MM.1S (cell line): ENCODE measurements at regions not wholly inside any gene's neighbourhood (a gene's known extent, or its start where the extent isn't known, plus 50 kb on each side); places are given as distances from the start of the nearest gene placed in this dataset.

Source experiments
- DNase-seq: peaks from one replicate; pipeline ENCODE4 v3.0.0-alpha.2; 2015
- H2AFZ ChIP-seq: fragments of 300-600 bp; sonication (generic); 2 replicates; pipeline ENCODE4 v1.6.0; 2016; ENCODE audit warnings: antibody characterized with exemption, low read length
- H3F3A ChIP-seq: fragments of 300-600 bp; sonication (generic); 2 replicates; pipeline ENCODE4 v1.6.1; 2016; ENCODE audit warnings: mild to moderate bottlenecking, antibody characterized with exemption, low read length, moderate library complexity, mixed read lengths; ENCODE audit not compliant: insufficient read depth
- H3K27ac ChIP-seq: fragments of 300-600 bp; sonication (generic); 2 replicates; pipeline ENCODE4 v1.5.1; 2016; ENCODE audit warnings: mild to moderate bottlenecking, low read length
- H3K27me3 ChIP-seq: fragments of 300-600 bp; sonication (generic); replicated peaks from 2 replicates; pipeline ENCODE4 v1.6.0; 2016; ENCODE audit warnings: low read length; ENCODE audit not compliant: insufficient read depth
- H3K36me3 ChIP-seq: fragments of 300-600 bp; sonication (generic); replicated peaks from 2 replicates; pipeline ENCODE4 v1.6.1; 2016; ENCODE audit warnings: mild to moderate bottlenecking, low read length, mixed read lengths; ENCODE audit not compliant: insufficient read depth
- H3K4me1 ChIP-seq: fragments of 300-600 bp; sonication (generic); 2 replicates; pipeline ENCODE4 v1.6.1; 2016; ENCODE audit warnings: low read length, mixed read lengths
- H3K4me2 ChIP-seq: fragments of 300-600 bp; sonication (generic); 2 replicates; pipeline ENCODE4 v1.6.0; 2016; ENCODE audit warnings: low read depth, low read length
- H3K4me3 ChIP-seq: fragments of 300-600 bp; sonication (generic); 2 replicates; pipeline ENCODE4 v1.5.1; 2016; ENCODE audit warnings: low read length, mixed read lengths
- H3K79me2 ChIP-seq: fragments of 300-600 bp; sonication (generic); 2 replicates; pipeline ENCODE4 v1.6.1; 2016; ENCODE audit warnings: mixed run types, low read length, mixed read lengths
- H3K9ac ChIP-seq: fragments of 300-600 bp; sonication (generic); 2 replicates; pipeline ENCODE4 v1.6.1; 2016; ENCODE audit warnings: low read length, mixed read lengths
- H3K9me2 ChIP-seq: fragments of 300-600 bp; sonication (generic); replicated peaks from 2 replicates; pipeline ENCODE4 v1.6.1; 2016; ENCODE audit warnings: mild to moderate bottlenecking, low read length, mixed read lengths; ENCODE audit not compliant: insufficient read depth
- H3K9me3 ChIP-seq: fragments of 300-600 bp; sonication (generic); replicated peaks from 2 replicates; pipeline ENCODE4 v1.6.1; 2016; ENCODE audit warnings: mild to moderate bottlenecking, low read length, mixed read lengths; ENCODE audit not compliant: insufficient read depth
- H4K20me1 ChIP-seq: fragments of 300-600 bp; sonication (generic); 2 replicates; pipeline ENCODE4 v1.6.1; 2016; ENCODE audit warnings: mild to moderate bottlenecking, low read length, moderate library complexity, mixed read lengths; ENCODE audit not compliant: insufficient read depth
- CTCF ChIP-seq: fragments of 300-600 bp; sonication (generic); IDR thresholded peaks from 2 replicates; pipeline ENCODE4 v1.5.1; 2016; ENCODE audit warnings: antibody characterized with exemption, low read length, mixed read lengths
- EZH2 ChIP-seq: fragments of 300-600 bp; sonication (generic); optimal IDR thresholded peaks from 2 replicates; pipeline ENCODE3; 2017; ENCODE audit warnings: low read depth, mild to moderate bottlenecking, antibody characterized with exemption, low read length, mixed read lengths
- EZH2phosphoT487 ChIP-seq: fragments of 300-600 bp; sonication (generic); IDR thresholded peaks from 2 replicates; pipeline ENCODE4 v1.6.1; 2018; ENCODE audit warnings: antibody characterized with exemption, low read length

DNA sequence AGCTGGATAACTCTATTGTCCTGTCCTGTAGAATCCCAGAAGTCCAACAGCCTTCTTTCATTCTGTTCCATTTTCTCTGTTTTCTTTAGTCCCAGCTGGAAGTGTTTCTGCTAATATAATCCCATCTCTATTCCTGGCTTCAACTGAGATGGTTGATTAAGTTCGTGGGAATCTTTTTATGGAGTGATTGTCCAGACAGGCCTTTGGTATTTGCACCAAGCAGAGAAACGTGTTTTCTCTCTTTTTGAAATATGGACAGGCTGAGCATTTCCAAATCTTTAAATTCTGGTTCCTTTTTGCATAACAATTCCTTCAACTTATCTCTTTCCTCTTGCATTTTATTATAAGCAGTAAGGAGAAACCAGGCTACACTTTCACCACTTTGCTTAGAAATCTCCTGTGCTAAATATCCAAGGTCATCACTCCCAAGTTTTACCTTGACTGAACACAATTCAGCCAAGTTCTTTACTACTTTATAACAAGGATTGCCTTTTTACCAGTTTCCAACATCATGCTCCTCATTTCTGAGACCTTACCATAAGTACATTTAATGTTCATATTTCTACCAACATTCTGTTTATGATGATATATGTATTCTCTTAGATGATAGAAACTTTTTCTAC lies 108.8 kb downstream of the ZFP36L2 start:
- Histone ChIP-seq H3K9ac (no peak overlapping the region), H3K36me3 (no peaks in the 10 kb centered on the region), H3K9me3 (no peaks in the 10 kb centered on the region), H3K4me2 (no peak overlapping the region), H4K20me1 (no peaks in the 10 kb centered on the region), H3K4me1 (no peaks in the 10 kb centered on the region), H3K4me3 (no peak overlapping the region), H3K27ac (no peak overlapping the region), H3F3A (no peaks in the 10 kb centered on the region), H3K27me3 (no peaks in the 10 kb centered on the region), H2AFZ (no peak overlapping the region), H3K79me2 (no peaks in the 10 kb centered on the region), H3K9me2 (no peaks in the 10 kb centered on the region)
- no peak for DNase-seq
- TF ChIP-seq CTCF (no peak), EZH2 (no peak), EZH2phosphoT487 (no peak)

DNA sequence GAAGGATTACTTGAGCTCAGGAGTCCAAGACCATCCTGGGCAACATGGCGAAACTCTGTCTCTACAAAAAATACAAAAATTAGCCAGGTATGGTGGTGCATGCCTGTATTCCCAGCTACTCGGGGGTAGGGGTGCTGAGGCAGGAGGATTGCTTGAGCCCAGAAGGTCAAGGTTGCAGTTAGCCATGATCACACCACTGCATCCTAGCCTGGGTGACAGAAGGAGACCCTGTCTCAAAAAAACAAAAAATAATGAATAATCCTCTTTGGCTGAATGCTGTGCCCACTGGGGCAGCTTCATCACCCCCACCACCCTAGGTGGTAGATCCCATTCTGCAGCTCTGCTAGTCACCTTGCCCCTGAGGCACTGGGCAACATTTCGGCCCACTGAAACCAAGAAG lies 109.4 kb downstream of the ZFP36L2 start:
- Histone ChIP-seq H3K27ac (no peak overlapping the region), H2AFZ (no peak overlapping the region), H4K20me1 (no peaks in the 10 kb centered on the region), H3K4me3 (no peak overlapping the region), H3K27me3 (no peaks in the 10 kb centered on the region), H3K79me2 (no peaks in the 10 kb centered on the region), H3K9me3 (no peaks in the 10 kb centered on the region), H3K4me1 (no peaks in the 10 kb centered on the region), H3F3A (no peaks in the 10 kb centered on the region), H3K9ac (no peak overlapping the region), H3K36me3 (no peaks in the 10 kb centered on the region), H3K4me2 (no peak overlapping the region), H3K9me2 (no peaks in the 10 kb centered on the region)
- TF ChIP-seq CTCF (no peak), EZH2 (no peak), EZH2phosphoT487 (no peak)
- no peak for DNase-seq

GRCh38 chr2:43115881-43116280 lies 110.5 kb downstream of the ZFP36L2 start:
- Histone ChIP-seq H2AFZ (no peak overlapping the region), H3K27me3 (no peaks in the 10 kb centered on the region), H3K4me2 (no peak overlapping the region), H3F3A (no peaks in the 10 kb centered on the region), H3K27ac (no peak overlapping the region), H3K36me3 (no peaks in the 10 kb centered on the region), H3K9me2 (no peaks in the 10 kb centered on the region), H3K79me2 (no peaks in the 10 kb centered on the region), H4K20me1 (no peaks in the 10 kb centered on the region), H3K9ac (no peak overlapping the region), H3K9me3 (no peaks in the 10 kb centered on the region), H3K4me1 (no peaks in the 10 kb centered on the region), H3K4me3 (no peak overlapping the region)
- no peak for DNase-seq
- TF ChIP-seq EZH2phosphoT487 (no peak), CTCF (no peak), EZH2 (no peak)
